MM.1S (cell line): ENCODE measurements at regions not wholly inside any gene's neighbourhood (a gene's known extent, or its start where the extent isn't known, plus 50 kb on each side); places are given as distances from the start of the nearest gene placed in this dataset.

Experiments used
- DNase-seq: peaks from one replicate; pipeline ENCODE4 v3.0.0-alpha.2; 2015
- H2AFZ ChIP-seq: fragments of 300-600 bp; sonication (generic); 2 replicates; pipeline ENCODE4 v1.6.0; 2016; ENCODE audit warnings: antibody characterized with exemption, low read length
- H3F3A ChIP-seq: fragments of 300-600 bp; sonication (generic); 2 replicates; pipeline ENCODE4 v1.6.1; 2016; ENCODE audit warnings: mild to moderate bottlenecking, antibody characterized with exemption, low read length, moderate library complexity, mixed read lengths; ENCODE audit not compliant: insufficient read depth
- H3K27ac ChIP-seq: fragments of 300-600 bp; sonication (generic); 2 replicates; pipeline ENCODE4 v1.5.1; 2016; ENCODE audit warnings: mild to moderate bottlenecking, low read length
- H3K27me3 ChIP-seq: fragments of 300-600 bp; sonication (generic); replicated peaks from 2 replicates; pipeline ENCODE4 v1.6.0; 2016; ENCODE audit warnings: low read length; ENCODE audit not compliant: insufficient read depth
- H3K36me3 ChIP-seq: fragments of 300-600 bp; sonication (generic); replicated peaks from 2 replicates; pipeline ENCODE4 v1.6.1; 2016; ENCODE audit warnings: mild to moderate bottlenecking, low read length, mixed read lengths; ENCODE audit not compliant: insufficient read depth
- H3K4me1 ChIP-seq: fragments of 300-600 bp; sonication (generic); 2 replicates; pipeline ENCODE4 v1.6.1; 2016; ENCODE audit warnings: low read length, mixed read lengths
- H3K4me2 ChIP-seq: fragments of 300-600 bp; sonication (generic); 2 replicates; pipeline ENCODE4 v1.6.0; 2016; ENCODE audit warnings: low read depth, low read length
- H3K4me3 ChIP-seq: fragments of 300-600 bp; sonication (generic); 2 replicates; pipeline ENCODE4 v1.5.1; 2016; ENCODE audit warnings: low read length, mixed read lengths
- H3K79me2 ChIP-seq: fragments of 300-600 bp; sonication (generic); 2 replicates; pipeline ENCODE4 v1.6.1; 2016; ENCODE audit warnings: mixed run types, low read length, mixed read lengths
- H3K9ac ChIP-seq: fragments of 300-600 bp; sonication (generic); 2 replicates; pipeline ENCODE4 v1.6.1; 2016; ENCODE audit warnings: low read length, mixed read lengths
- H3K9me2 ChIP-seq: fragments of 300-600 bp; sonication (generic); replicated peaks from 2 replicates; pipeline ENCODE4 v1.6.1; 2016; ENCODE audit warnings: mild to moderate bottlenecking, low read length, mixed read lengths; ENCODE audit not compliant: insufficient read depth
- H3K9me3 ChIP-seq: fragments of 300-600 bp; sonication (generic); replicated peaks from 2 replicates; pipeline ENCODE4 v1.6.1; 2016; ENCODE audit warnings: mild to moderate bottlenecking, low read length, mixed read lengths; ENCODE audit not compliant: insufficient read depth
- H4K20me1 ChIP-seq: fragments of 300-600 bp; sonication (generic); 2 replicates; pipeline ENCODE4 v1.6.1; 2016; ENCODE audit warnings: mild to moderate bottlenecking, low read length, moderate library complexity, mixed read lengths; ENCODE audit not compliant: insufficient read depth
- CTCF ChIP-seq: fragments of 300-600 bp; sonication (generic); IDR thresholded peaks from 2 replicates; pipeline ENCODE4 v1.5.1; 2016; ENCODE audit warnings: antibody characterized with exemption, low read length, mixed read lengths
- EZH2 ChIP-seq: fragments of 300-600 bp; sonication (generic); optimal IDR thresholded peaks from 2 replicates; pipeline ENCODE3; 2017; ENCODE audit warnings: low read depth, mild to moderate bottlenecking, antibody characterized with exemption, low read length, mixed read lengths
- EZH2phosphoT487 ChIP-seq: fragments of 300-600 bp; sonication (generic); IDR thresholded peaks from 2 replicates; pipeline ENCODE4 v1.6.1; 2018; ENCODE audit warnings: antibody characterized with exemption, low read length

- TF ChIP-seq CTCF (no peak), EZH2phosphoT487 (no peak), EZH2 (no peak)
- Histone ChIP-seq H3K27ac (no peak overlapping the region), H3K9me3 (no peaks in the 10 kb centered on the region), H3F3A (no peaks in the 10 kb centered on the region), H3K9me2 (no peaks in the 10 kb centered on the region), H3K4me1 (no peaks in the 10 kb centered on the region), H3K36me3 (no peaks in the 10 kb centered on the region), H4K20me1 (no peaks in the 10 kb centered on the region), H2AFZ (no peak overlapping the region), H3K4me3 (no peak overlapping the region), H3K79me2 (no peaks in the 10 kb centered on the region), H3K4me2 (no peak overlapping the region), H3K9ac (no peak overlapping the region), H3K27me3 (no peaks in the 10 kb centered on the region)
- DNase-seq, result no peak
These were observed 650.3 kb upstream of the MGMT start for GRCh38 chr10:128816726-128817125.

- TF ChIP-seq CTCF (no peak), EZH2 (no peak), EZH2phosphoT487 (no peak)
- no peaks in the 10 kb centered on the region for H3K36me3 ChIP-seq
- H3K79me2 ChIP-seq, result no peaks in the 10 kb centered on the region
- no peaks in the 10 kb centered on the region for H3K4me1 ChIP-seq
- H3K9me3 ChIP-seq, result no peaks in the 10 kb centered on the region
- H3K27me3 ChIP-seq, result no peaks in the 10 kb centered on the region
- no peak for DNase-seq
- no peak overlapping the region for H3K4me3 ChIP-seq
- H4K20me1 ChIP-seq, result no peaks in the 10 kb centered on the region
- H3F3A ChIP-seq, result no peaks in the 10 kb centered on the region
- no peaks in the 10 kb centered on the region for H3K9me2 ChIP-seq
- no peak overlapping the region for H3K9ac ChIP-seq
- no peak overlapping the region for H3K27ac ChIP-seq
- no peak overlapping the region for H2AFZ ChIP-seq
- no peak overlapping the region for H3K4me2 ChIP-seq
These were observed 649.4 kb upstream of the MGMT start for GRCh38 chr10:128817636-128818035.

GRCh38 chr10:128820663-128821062 lies 646.4 kb upstream of the MGMT start:
- no peaks in the 10 kb centered on the region for H3F3A ChIP-seq
- no peak overlapping the region for H3K9ac ChIP-seq

More at GRCh38 chr10:128820663-128821062, 646.4 kb upstream of the MGMT start:
- Histone ChIP-seq H4K20me1 (no peaks in the 10 kb centered on the region), H3K9me2 (no peaks in the 10 kb centered on the region), H3K27ac (no peak overlapping the region), H3K27me3 (no peaks in the 10 kb centered on the region), H2AFZ (no peak overlapping the region), H3K36me3 (no peaks in the 10 kb centered on the region), H3K4me1 (no peaks in the 10 kb centered on the region), H3K4me2 (no peak overlapping the region), H3K4me3 (no peak overlapping the region), H3K9me3 (no peaks in the 10 kb centered on the region), H3K79me2 (no peaks in the 10 kb centered on the region)
- DNase-seq, result no peak
- TF ChIP-seq EZH2 (no peak), EZH2phosphoT487 (no peak), CTCF (no peak)
